Heart right ventricle (tissue), 16 donors: ENCODE measurements at regions not wholly inside any gene's neighbourhood (a gene's known extent, or its start where the extent isn't known, plus 50 kb on each side); places are given as distances from the start of the nearest gene placed in this dataset.

Experiments used
- ATAC-seq, 8 donors: fragments of 200-7000 bp; cut with Tn5 transposase; one replicate each; pipeline ENCODE4 v1.9.1; 2020; ENCODE audit warnings: mild to moderate bottlenecking in 8 of 8, moderate library complexity in 8 of 8, moderate number of reproducible peaks in 1 of 8
- DNase-seq, 2 donors: peaks; one replicate each; pipeline ENCODE4 v3.0.0-alpha.2; 2020
- H3K27ac ChIP-seq, 10 donors: fragments of 200-600 bp; sonication (generic) in 2 of 10; one replicate each; pipeline versions ENCODE4 v1.5.0 to v1.8.0; 2020 to 2022; ENCODE audit warnings: mild to moderate bottlenecking in 3 of 10
- H3K27me3 ChIP-seq, 7 donors: fragments of 200-600 bp; one replicate each; pipeline ENCODE4 v1.8.0; 2021 to 2022; ENCODE audit warnings: mild to moderate bottlenecking in 2 of 7
- H3K36me3 ChIP-seq, 9 donors: fragments of 200-600 bp; sonication (generic) in 1 of 9; one replicate each; pipeline versions ENCODE4 v1.5.0 to v1.8.0; 2020 to 2022; ENCODE audit warnings: mild to moderate bottlenecking in 2 of 9
- H3K4me1 ChIP-seq, 9 donors: fragments of 200-600 bp; sonication (generic) in 1 of 9; one replicate each; pipeline versions ENCODE4 v1.5.0 to v1.8.0; 2020 to 2022; ENCODE audit warnings: mild to moderate bottlenecking in 4 of 9
- H3K4me3 ChIP-seq, 10 donors: fragments of 200-600 bp; sonication (generic) in 2 of 10; one replicate each; pipeline versions ENCODE4 v1.5.0 to v1.8.0; 2020 to 2022; ENCODE audit warnings: mild to moderate bottlenecking in 7 of 10, moderate library complexity in 2 of 10
- H3K9me3 ChIP-seq, 11 donors: fragments of 200-600 bp in 10 of 11; sonication (generic) in 2 of 11; one replicate each; pipeline versions ENCODE4 v1.5.0 to v1.8.0; 2013 to 2022; ENCODE audit warnings: mild to moderate bottlenecking in 2 of 11, control low read depth in 1 of 11, moderate library complexity in 1 of 11
- CTCF ChIP-seq, 9 donors: fragments of 200-600 bp; sonication (generic) in 2 of 9; IDR thresholded peaks; one replicate each; pipeline versions ENCODE4 v1.5.0 to v1.8.0; 2021 to 2022; ENCODE audit warnings: antibody characterized with exemption in 9 of 9, mild to moderate bottlenecking in 5 of 9, moderate library complexity in 1 of 9
- WGBS, 2 donors: extraction: QIAGEN DNeasy Blood & Tissue Kit; methylation state at CpG; one replicate each; pipeline ENCODE4 v1.1.7; 2013; ENCODE audit warnings: inconsistent platforms in 1 of 2; 5-methylcytosine and 5-hydroxymethylcytosine counted together
- intact Hi-C, 10 donors: fragments of 100-400 bp; cut with DNase I; formaldehyde crosslinking; loops; one replicate each; pipeline versions ENCODE4 v1.11.1 to v1.14.2; 2022
- donor health status: Arrhythmogenic right ventricular cardiomyopathy.
- donor health status: ischemic (EF 13 %, LVEDD 7.1; RV severe dilation, severe dysfunction).
- donor health status: healthy with polysubstance abuse.
- donor health status: DM: no; HTN: yes; CAD: no.
- donor health status: DM: no; HTN: no; CAD: no.
- donor health status: ischemic (EF 25% LVEDD 6.9; RV normal size, moderate dysfunction).
- donor health status: ischemic (EF 25% LVEDD 5.7; RV mildly dilated, moderate dysfunction).
- donor health status: healthy.
- donor health status: DM: yes; HTN: yes; CAD: no.
- donor health status: Ischemic cardiomyopathy.
- donor health status: ischemic (EF 35%, LVEDD 5.7; RV mildly dilated, moderate dysfunction).
- donor health status: nonischemic (EF 11% LVEDD 7.7; RV severe dilation, severe dysfunction).
- donor health status: DM: yes; HTN: yes; CAD: no.
- donor health status: PGD.
- donor health status: ischemic (EF 29% LVEDD 5.4; RV normal size, mild dysfunction).
- donor health status: nonischemic (EF 23%, LVEDD 6.1; RV moderate dilation, normal function).

GRCh38 chr18:73690222-73690621 lies 457.4 kb downstream of the FBXO15 start:
- H3K9me3 ChIP-seq = no peaks in the 10 kb centered on the region
- H3K4me1 ChIP-seq = peaks cover 0 to 9% (median 0%) of the 10 kb centered on the region in 9 donors
- peak overlapping the region in 2 of 10 donors; percentile 5 for H3K4me3 ChIP-seq
- no peak for DNase-seq
- H3K36me3 ChIP-seq = no peaks in the 10 kb centered on the region
- intact Hi-C loops = loop anchor here in 1 of 10 donors (5.0 kb wide), 1 partner anchor 233 kb away; no protein-coding TSS in a partner anchor
- peak overlapping the region in 2 of 10 donors; percentile 50 to 64 for H3K27ac ChIP-seq
- no peak for TF ChIP-seq CTCF (IDR thresholded peaks at IDR 0.05)
- 44 to 64% methylated on average over 3 of the region's 3 CpGs for WGBS, 2 donors
- peak in 2 of 8 donors; percentile 31 to 39 for ATAC-seq
- H3K27me3 ChIP-seq = peaks cover 0 to 7% (median 5%) of the 10 kb centered on the region in 7 donors

- no peak for ATAC-seq
- DNase-seq = no peak
- H3K9me3 ChIP-seq = no peaks in the 10 kb centered on the region
- H3K4me3 ChIP-seq = no peak overlapping the region
- H3K36me3 ChIP-seq = no peaks in the 10 kb centered on the region
- intact Hi-C loops = loop anchor here in 1 of 10 donors (10.0 kb wide), 1 partner anchor 56 kb away; no protein-coding TSS in a partner anchor
- H3K27me3 ChIP-seq = peaks cover 0 to 7% (median 5%) of the 10 kb centered on the region in 7 donors
- WGBS, 2 donors = 32 to 44% methylated on average over 9 of the region's 9 CpGs
- peaks cover 0 to 9% (median 0%) of the 10 kb centered on the region in 9 donors for H3K4me1 ChIP-seq
- no peak for TF ChIP-seq CTCF (IDR thresholded peaks at IDR 0.05)
- peak overlapping the region in 1 of 10 donors; percentile 50 for H3K27ac ChIP-seq
Observed at GRCh38 chr18:73688851-73689711, 458.6 kb downstream of the FBXO15 start.

- peaks cover 0 to 7% (median 5%) of the 10 kb centered on the region in 7 donors for H3K27me3 ChIP-seq
- no peak overlapping the region for H3K27ac ChIP-seq
- WGBS, 2 donors = 86 to 89% methylated on average over 4 of the region's 4 CpGs
- intact Hi-C loops = loop anchor here in 1 of 10 donors (10.0 kb wide), 1 partner anchor 57 kb away; no protein-coding TSS in a partner anchor
- ATAC-seq (no peak), DNase-seq (no peak)
- TF ChIP-seq CTCF (IDR thresholded peaks at IDR 0.05) = no peak
- H3K4me1 ChIP-seq = peaks cover 0 to 9% (median 0%) of the 10 kb centered on the region in 9 donors
- no peak overlapping the region for H3K4me3 ChIP-seq
- no peaks in the 10 kb centered on the region for H3K36me3 ChIP-seq
- H3K9me3 ChIP-seq = no peaks in the 10 kb centered on the region
Observed at GRCh38 chr18:73688161-73688560, 459.5 kb downstream of the FBXO15 start.

- intact Hi-C loops = loop anchor here in 1 of 10 donors (10.0 kb wide), 1 partner anchor 60 kb away; no protein-coding TSS in a partner anchor
- Histone ChIP-seq H3K4me1 (peaks cover 0 to 6% (median 0%) of the 10 kb centered on the region in 9 donors), H3K27ac (no peak overlapping the region), H3K27me3 (peaks cover 0 to under 1% (median 0%) of the 10 kb centered on the region in 7 donors), H3K36me3 (no peaks in the 10 kb centered on the region), H3K9me3 (no peaks in the 10 kb centered on the region), H3K4me3 (no peak overlapping the region)
- ATAC-seq = no peak
- no peak for DNase-seq
- TF ChIP-seq CTCF (IDR thresholded peaks at IDR 0.05) = no peak
Observed at GRCh38 chr18:73684647-73685046, 463.0 kb downstream of the FBXO15 start.
